ENCODE measurements at regions not wholly inside any gene's neighbourhood (a gene's known extent, or its start where the extent isn't known, plus 50 kb on each side); places are given as distances from the start of the nearest gene placed in this dataset.

DNA sequence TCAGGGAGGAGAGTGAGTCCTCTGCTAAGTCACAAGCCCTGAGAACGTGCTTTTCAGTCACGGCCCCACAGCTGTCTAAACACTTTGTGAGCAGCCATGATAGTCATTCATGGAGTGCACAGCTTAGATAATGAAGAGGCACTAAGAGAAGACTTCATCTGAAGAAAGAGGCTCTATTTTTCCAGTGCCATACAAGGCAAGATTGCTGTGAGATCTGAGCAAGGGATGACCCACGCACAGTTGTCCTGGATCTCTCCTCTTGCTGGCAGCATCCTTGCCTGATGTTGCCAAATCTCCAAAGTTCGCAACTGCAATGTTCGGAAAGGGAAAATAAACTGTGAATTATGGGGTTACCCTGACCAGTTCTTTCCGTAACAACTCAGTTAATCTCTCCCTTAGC lies 418.7 kb downstream of the MEIS1 start:
- Mint-ChIP-seq H3K9me3 (ENCODE audit: low read depth) (peaks cover 18% of the 10 kb centered on the region), H3K27ac (no peak overlapping the region), H3K4me3 (ENCODE audit: low read depth) (no peak overlapping the region), H3K4me1 (ENCODE audit: low read depth) (peaks cover 24% of the 10 kb centered on the region), H3K36me3 (ENCODE audit: insufficient read depth) (peaks cover 4% of the 10 kb centered on the region), H3K27me3 (no peaks in the 10 kb centered on the region)
- TF ChIP-seq CTCF (IDR thresholded peaks at IDR 0.05; ENCODE audit: unreplicated experiment): no peak
- no peak for DNase-seq (ENCODE audit: low spot score, unreplicated experiment)

GRCh38 chr2:66854298-66854697 lies 419.4 kb downstream of the MEIS1 start:
- DNase-seq (ENCODE audit: low spot score, unreplicated experiment): no peak
- no peak for TF ChIP-seq CTCF (IDR thresholded peaks at IDR 0.05; ENCODE audit: unreplicated experiment)
- Mint-ChIP-seq H3K27me3 (no peaks in the 10 kb centered on the region), H3K36me3 (ENCODE audit: insufficient read depth) (peaks cover 4% of the 10 kb centered on the region), H3K4me1 (ENCODE audit: low read depth) (peaks cover 24% of the 10 kb centered on the region), H3K27ac (no peak overlapping the region), H3K4me3 (ENCODE audit: low read depth) (no peak overlapping the region), H3K9me3 (ENCODE audit: low read depth) (peaks cover 18% of the 10 kb centered on the region)

DNA sequence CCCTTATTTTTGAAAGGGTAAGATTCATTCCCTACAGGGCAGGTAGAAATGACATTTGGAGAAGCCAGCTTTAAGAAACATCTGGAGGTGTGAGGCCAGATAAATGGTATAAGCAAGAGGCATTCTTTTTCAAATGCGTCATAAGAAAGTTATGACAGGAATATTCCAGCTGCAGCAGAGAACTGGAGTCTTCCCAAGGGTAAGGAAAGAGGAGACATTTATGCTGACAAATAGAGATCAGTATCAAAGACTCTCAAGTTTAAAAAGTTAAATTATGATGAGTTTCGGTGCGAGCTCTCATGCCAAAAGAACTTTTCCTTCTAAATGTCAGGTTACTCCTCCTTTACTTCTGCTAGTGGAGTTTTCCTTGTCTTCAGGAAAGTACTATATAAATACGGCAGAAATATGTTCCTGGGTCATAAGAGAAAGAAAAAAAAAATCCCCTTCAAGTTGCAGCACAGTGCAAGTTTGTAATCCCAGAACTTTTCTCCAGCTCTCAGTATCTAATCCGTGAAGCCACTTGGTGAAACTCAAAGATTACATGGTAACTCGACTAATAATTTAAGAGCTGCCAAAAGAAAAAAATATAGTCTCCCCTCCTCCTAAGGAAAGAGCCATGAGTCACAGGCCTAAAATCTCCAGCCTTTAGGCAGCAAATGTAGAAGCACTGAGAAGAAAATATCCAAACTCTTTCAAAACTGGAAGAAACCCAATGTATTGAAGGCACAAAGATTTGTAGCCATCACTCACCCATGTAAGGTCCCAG lies 428.1 kb downstream of the MEIS1 start:
- Mint-ChIP-seq H3K27me3 (no peaks in the 10 kb centered on the region), H3K9me3 (ENCODE audit: low read depth) (peaks cover 3% of the 10 kb centered on the region), H3K4me1 (ENCODE audit: low read depth) (peaks cover 5% of the 10 kb centered on the region), H3K4me3 (ENCODE audit: low read depth) (no peak overlapping the region), H3K27ac (no peak overlapping the region), H3K36me3 (ENCODE audit: insufficient read depth) (no peaks in the 10 kb centered on the region)
- no peak for TF ChIP-seq CTCF (IDR thresholded peaks at IDR 0.05; ENCODE audit: unreplicated experiment)
- no peak for DNase-seq (ENCODE audit: low spot score, unreplicated experiment)

DNA sequence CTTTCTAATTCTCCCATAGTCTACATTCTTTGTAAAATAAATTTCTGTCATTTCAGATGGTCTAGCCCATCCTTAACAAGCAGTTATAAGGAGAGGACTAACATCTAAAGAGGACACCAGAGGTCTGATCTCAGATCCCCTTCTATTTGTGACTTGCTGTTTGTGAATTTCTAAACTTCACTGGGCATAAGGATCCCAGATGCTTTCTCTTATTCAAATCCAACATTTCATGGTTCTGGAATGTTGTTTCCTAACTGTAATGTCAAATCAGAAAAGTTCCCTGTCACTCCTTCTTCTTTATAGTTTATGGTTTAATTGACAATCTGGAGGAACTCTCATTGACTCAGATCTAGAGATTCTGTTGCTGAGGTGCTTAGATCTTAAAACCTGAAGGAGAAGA lies 430.2 kb downstream of the MEIS1 start:
- no peak overlapping the region for H3K27ac Mint-ChIP-seq
- peaks cover 14% of the 10 kb centered on the region for H3K9me3 Mint-ChIP-seq (ENCODE audit: low read depth)
- TF ChIP-seq CTCF (IDR thresholded peaks at IDR 0.05; ENCODE audit: unreplicated experiment): no peak
- no peaks in the 10 kb centered on the region for H3K27me3 Mint-ChIP-seq
- DNase-seq (ENCODE audit: low spot score, unreplicated experiment): no peak
- no peak overlapping the region for H3K4me3 Mint-ChIP-seq (ENCODE audit: low read depth)
- peaks cover 3% of the 10 kb centered on the region for H3K36me3 Mint-ChIP-seq (ENCODE audit: insufficient read depth)
- H3K4me1 Mint-ChIP-seq (ENCODE audit: low read depth): peaks cover 8% of the 10 kb centered on the region

DNA sequence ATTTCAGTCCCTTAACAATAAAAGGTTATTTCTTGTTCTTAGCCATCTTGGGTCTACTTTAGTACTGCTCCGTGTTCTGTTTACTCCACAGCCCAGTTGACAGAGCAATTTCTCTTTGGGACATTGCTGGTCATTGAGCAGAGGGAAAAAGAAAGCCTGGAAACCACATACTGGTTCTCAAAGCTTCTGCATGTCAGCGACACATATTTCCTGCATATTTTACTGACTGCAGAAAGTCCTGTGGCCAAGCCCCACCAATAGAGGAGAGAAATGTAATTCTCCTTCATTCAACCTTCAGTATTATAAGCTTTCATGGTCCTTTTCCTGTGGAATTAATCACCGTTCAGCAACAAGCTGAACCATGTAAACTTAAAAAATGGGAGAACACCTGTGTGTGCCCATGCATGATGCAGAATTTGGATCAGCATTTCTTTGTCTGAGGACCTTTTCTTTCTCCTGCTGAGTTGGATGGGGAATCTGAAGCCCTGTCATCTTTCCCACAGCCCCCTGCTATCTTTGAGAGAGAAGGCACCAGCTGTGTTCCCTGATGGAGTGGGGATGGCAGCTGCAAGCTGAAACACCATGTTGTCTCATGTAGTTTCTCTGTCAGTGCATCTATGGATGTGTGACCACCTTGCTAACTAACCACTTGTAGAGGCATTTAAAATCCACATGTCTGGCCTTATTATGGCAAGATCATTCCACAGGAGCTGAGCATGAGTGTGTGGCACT lies 431.6 kb downstream of the MEIS1 start:
- Mint-ChIP-seq H3K36me3 (ENCODE audit: insufficient read depth) (peaks cover 3% of the 10 kb centered on the region), H3K4me1 (ENCODE audit: low read depth) (peaks cover 11% of the 10 kb centered on the region), H3K27me3 (no peaks in the 10 kb centered on the region), H3K9me3 (ENCODE audit: low read depth) (peaks cover 14% of the 10 kb centered on the region), H3K4me3 (ENCODE audit: low read depth) (no peak overlapping the region), H3K27ac (no peak overlapping the region)
- DNase-seq (ENCODE audit: low spot score, unreplicated experiment): no peak
- TF ChIP-seq CTCF (IDR thresholded peaks at IDR 0.05; ENCODE audit: unreplicated experiment): no peak
